Activated naive CD8-positive, alpha-beta T cell treated with anti-CD3 and anti-CD28 coated beads, Interleukin-2, amount 10 ng/mL, durations not matched to agents 7 days and 5 days (primary cell): ENCODE measurements at regions not wholly inside any gene's neighbourhood (a gene's known extent, or its start where the extent isn't known, plus 50 kb on each side); places are given as distances from the start of the nearest gene placed in this dataset.

Experiments used
- ATAC-seq: fragments of 150-1000 bp; cut with Tn5 transposase; one replicate; pipeline ENCODE4 v1.10.0; 2021; ENCODE audit warnings: low read depth, moderate library complexity
- POLR2A ChIA-PET: fragments of 350-600 bp; sonication (Branson Sonifier 250); formaldehyde crosslinking; loops from one replicate; lab custom pipeline; 2021; ENCODE audit warnings: antibody characterized with exemption; lab: Charles Lee
- DNase-seq: peaks from one replicate; pipeline ENCODE4 v3.0.0; 2021
- H3K27ac Mint-ChIP-seq: one replicate; pipeline ENCODE4 v1.8.0; 2022; ENCODE audit warnings: mild to moderate bottlenecking, mixed read lengths
- H3K27me3 Mint-ChIP-seq: one replicate; pipeline ENCODE4 v1.8.0; 2022; ENCODE audit warnings: mild to moderate bottlenecking, moderate library complexity, mixed read lengths
- H3K36me3 Mint-ChIP-seq: one replicate; pipeline ENCODE4 v1.8.0; 2021; ENCODE audit warnings: mild to moderate bottlenecking, mixed read lengths
- H3K4me1 Mint-ChIP-seq: one replicate; pipeline ENCODE4 v1.8.0; 2021; ENCODE audit warnings: mixed read lengths
- H3K4me3 Mint-ChIP-seq: one replicate; pipeline ENCODE4 v1.8.0; 2022; ENCODE audit warnings: mild to moderate bottlenecking, moderate library complexity, mixed read lengths
- H3K9me3 Mint-ChIP-seq: one replicate; pipeline ENCODE4 v1.8.0; 2021; ENCODE audit warnings: mixed read lengths

GRCh38 chr15:100761290-100761935 is 118.2 kb upstream of the ALDH1A3 start:
- no peaks in the 10 kb centered on the region for H3K4me1 Mint-ChIP-seq
- no peaks in the 10 kb centered on the region for H3K9me3 Mint-ChIP-seq
- POLR2A ChIA-PET, result no interaction called here
- H3K4me3 Mint-ChIP-seq, result no peak overlapping the region
- no peak overlapping the region for H3K27ac Mint-ChIP-seq
- no peaks in the 10 kb centered on the region for H3K36me3 Mint-ChIP-seq
- ATAC-seq, result no peak
- peaks cover 28% of the 10 kb centered on the region for H3K27me3 Mint-ChIP-seq
- DNase-seq, result no peak

DNA sequence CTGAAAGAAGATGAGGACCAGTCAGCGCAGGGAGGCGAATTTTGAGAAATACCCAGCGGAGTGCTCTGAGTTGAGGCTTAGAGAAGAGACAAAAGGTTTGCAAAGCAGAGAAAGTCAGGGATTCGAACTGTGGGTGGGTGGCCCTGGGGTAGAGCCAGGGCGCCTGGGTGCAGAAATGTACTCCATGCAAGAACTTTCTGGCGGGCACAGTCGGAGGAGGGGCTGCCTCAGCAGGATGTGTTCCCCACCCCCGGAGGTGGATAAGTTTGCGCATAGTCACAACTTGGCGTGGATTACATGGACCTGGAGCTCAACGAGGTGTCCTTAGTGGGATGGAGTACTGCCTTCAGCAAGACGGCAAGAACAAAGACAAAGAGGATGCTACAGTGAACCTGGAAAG is 117.3 kb upstream of the ALDH1A3 start:
- Mint-ChIP-seq H3K9me3 (no peaks in the 10 kb centered on the region), H3K4me1 (no peaks in the 10 kb centered on the region), H3K27ac (no peak overlapping the region), H3K36me3 (no peaks in the 10 kb centered on the region), H3K27me3 (peaks cover 24% of the 10 kb centered on the region), H3K4me3 (no peak overlapping the region)
- ATAC-seq (no peak), DNase-seq (no peak)
- POLR2A ChIA-PET, result no interaction called here

GRCh38 chr15:100762913-100763834 is 116.5 kb upstream of the ALDH1A3 start:
- POLR2A ChIA-PET, result no interaction called here
- Mint-ChIP-seq H3K4me1 (no peaks in the 10 kb centered on the region), H3K27me3 (peaks cover 21% of the 10 kb centered on the region), H3K36me3 (no peaks in the 10 kb centered on the region), H3K4me3 (no peak overlapping the region), H3K9me3 (no peaks in the 10 kb centered on the region), H3K27ac (no peak overlapping the region)
- ATAC-seq (no peak), DNase-seq (no peak)

- no peak overlapping the region for H3K27ac Mint-ChIP-seq
- no peaks in the 10 kb centered on the region for H3K9me3 Mint-ChIP-seq
- no peaks in the 10 kb centered on the region for H3K36me3 Mint-ChIP-seq
- H3K27me3 Mint-ChIP-seq, result peaks cover 17% of the 10 kb centered on the region
- H3K4me3 Mint-ChIP-seq, result no peak overlapping the region
- DNase-seq (no peak), ATAC-seq (no peak)
- POLR2A ChIA-PET, result no interaction called here
- no peaks in the 10 kb centered on the region for H3K4me1 Mint-ChIP-seq
Measured at GRCh38 chr15:100763835-100764750, 115.5 kb upstream of the ALDH1A3 start.

DNA sequence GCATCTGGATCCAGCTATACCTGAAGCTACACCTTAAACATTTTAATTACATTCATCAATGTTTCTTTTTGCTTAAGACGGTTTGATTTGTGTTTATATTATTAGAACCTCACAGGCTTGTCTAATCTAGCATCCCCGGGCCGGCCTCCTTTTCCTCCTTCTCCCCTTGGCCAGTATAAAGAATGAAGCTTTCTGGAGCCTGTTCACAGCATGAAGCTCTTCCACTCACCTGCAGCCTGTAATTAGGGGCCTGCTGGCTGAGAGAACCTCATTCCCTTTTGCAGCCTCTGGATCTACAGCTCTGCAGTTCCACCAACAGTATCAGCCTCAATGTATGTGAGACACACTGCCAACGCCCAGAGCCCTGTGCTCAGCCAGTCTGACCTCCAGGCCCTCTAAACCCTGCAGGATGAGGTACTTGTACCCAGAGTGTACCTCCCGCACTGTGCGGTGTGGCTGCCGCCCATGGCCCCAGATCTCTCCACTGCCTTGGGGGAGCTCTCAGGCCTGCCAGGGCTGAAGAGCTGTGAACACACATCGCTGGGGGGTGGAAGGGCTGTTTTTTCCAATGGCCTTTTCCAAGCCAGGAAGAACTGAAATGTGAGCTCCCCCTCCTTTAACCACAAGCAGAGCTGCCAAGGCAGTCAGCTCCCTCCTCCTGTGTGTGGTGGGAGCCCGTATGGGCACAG is 114.7 kb upstream of the ALDH1A3 start:
- Mint-ChIP-seq H3K9me3 (no peaks in the 10 kb centered on the region), H3K4me3 (no peak overlapping the region), H3K27me3 (peaks cover 8% of the 10 kb centered on the region), H3K27ac (no peak overlapping the region), H3K36me3 (no peaks in the 10 kb centered on the region), H3K4me1 (no peaks in the 10 kb centered on the region)
- no peak for ATAC-seq
- POLR2A ChIA-PET, result no interaction called here
- DNase-seq, result no peak

DNA sequence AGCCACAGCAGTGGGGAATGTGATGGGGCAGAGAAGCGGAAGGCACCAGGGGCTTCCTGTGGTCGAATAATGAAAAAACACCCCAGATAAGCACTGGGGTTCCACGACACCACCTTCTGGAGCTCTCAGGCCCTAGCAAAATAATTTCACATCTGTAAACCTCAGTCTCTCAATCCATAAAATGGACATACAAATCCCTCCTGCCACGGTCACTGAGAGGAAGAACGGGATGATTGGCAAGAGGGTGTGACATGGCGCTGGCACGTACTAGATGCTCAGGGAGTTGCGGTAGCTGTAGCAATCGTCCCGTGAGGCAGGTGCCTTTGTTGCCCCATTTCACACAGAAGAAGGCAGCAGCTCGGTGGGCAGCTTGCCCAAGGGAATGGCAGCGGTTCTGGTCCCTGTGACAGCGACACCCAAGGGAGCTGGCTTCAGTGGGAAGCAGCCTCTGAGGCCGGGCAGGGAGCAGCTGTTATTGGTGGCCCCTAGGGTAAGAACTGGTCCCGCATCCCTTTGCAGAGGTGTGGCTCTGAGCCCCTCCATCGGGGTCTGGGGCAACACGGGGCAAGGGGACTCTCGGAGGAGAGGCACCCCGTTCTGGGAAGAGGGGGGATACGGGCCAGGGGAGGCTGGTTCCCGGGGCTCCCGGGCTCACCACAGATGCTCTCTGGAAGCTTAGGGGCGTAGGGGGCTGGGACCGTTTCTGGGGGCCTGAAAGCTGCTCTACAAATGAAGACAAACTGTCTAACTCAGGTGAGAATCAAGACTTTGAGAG is 114.0 kb upstream of the ALDH1A3 start:
- no peak for DNase-seq
- no peak for ATAC-seq
- POLR2A ChIA-PET, result no interaction called here
- Mint-ChIP-seq H3K27ac (no peak overlapping the region), H3K9me3 (no peaks in the 10 kb centered on the region), H3K27me3 (peaks cover 3% of the 10 kb centered on the region), H3K36me3 (no peaks in the 10 kb centered on the region), H3K4me3 (no peak overlapping the region), H3K4me1 (no peaks in the 10 kb centered on the region)

DNA sequence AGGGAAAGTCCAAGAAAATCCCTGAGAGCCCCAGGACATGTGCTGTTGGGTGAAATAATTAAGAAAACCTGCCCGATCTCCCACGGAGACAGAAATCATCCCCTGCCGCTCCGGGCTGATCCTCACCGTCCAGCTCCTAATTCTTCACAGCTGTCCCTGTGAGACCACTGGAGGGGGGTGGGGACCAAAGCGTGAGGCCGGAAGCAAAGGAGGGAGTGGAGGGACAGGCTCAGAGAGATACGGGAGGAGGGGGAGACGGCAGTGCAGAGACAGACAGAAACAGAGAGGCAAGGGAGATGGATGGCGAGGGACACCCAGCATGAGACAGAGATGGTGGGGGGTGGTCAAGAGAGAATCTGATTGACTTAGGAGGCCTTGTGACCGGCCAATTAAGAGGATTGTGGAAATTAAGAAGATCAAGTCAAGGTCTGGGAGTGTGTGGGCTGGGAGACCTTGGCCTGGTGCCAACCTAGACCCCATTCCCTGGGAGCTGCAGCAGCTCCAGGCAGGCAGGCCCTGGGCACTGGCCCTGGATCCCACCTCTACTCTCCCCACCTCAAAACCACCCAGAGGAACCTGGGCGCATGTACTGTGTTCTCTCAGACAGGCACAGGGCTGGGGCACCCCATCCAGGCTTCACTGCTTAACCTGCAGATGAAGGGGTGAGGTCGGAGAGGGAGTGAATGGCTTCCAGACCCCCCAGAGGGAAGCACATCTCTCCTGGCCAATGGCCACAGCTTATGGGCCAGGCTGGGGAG is 113.2 kb upstream of the ALDH1A3 start:
- no peak overlapping the region for H3K4me3 Mint-ChIP-seq
- POLR2A ChIA-PET, result no interaction called here
- no peak for DNase-seq
- ATAC-seq, result no peak
- H3K27ac Mint-ChIP-seq, result no peak overlapping the region
- no peaks in the 10 kb centered on the region for H3K36me3 Mint-ChIP-seq
- peaks cover 3% of the 10 kb centered on the region for H3K27me3 Mint-ChIP-seq
- H3K9me3 Mint-ChIP-seq, result no peaks in the 10 kb centered on the region
- no peaks in the 10 kb centered on the region for H3K4me1 Mint-ChIP-seq

DNA sequence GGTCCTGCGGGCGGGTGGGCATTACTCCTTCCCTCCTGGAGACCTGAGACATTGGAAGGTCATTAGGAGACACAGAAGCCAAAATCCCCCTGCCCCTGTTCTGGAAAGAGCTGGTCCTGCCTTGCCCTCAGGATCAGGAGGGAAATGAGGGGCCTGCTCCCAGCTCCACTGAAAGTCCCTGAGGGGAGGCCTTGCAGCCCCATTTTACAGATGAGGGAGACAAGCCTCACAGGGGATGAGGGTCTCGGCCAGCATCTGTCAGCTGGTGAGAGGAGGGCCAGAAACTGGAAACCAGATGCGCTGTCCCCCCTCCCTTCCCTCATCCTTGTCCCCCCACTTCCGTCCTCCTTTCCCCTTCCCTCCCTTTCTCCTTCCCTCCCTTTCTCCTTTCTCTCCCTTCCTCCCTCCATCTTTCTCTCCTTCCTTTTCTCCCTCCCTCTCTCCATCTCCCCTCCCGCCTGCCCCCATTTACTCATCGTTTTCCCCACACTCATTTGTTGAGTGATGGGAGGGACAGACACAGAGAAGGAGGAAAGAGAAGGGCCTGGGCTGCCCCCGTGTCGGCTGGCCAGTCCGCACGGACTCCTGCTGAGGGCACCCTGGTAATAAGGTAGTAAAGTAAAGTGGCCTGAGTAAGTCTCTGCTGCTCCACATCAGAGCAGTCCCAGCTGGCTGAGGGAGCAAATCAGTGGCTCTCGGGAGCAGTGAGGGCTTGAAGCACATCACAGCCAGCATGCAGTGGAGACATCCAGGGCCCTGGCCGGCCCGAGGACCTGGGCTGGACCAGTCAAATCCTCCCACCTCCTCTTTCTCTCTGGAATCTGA is 112.4 kb upstream of the ALDH1A3 start:
- POLR2A ChIA-PET, result no interaction called here
- no peaks in the 10 kb centered on the region for H3K4me1 Mint-ChIP-seq
- H3K27me3 Mint-ChIP-seq, result no peaks in the 10 kb centered on the region
- DNase-seq (no peak), ATAC-seq (no peak)
- H3K4me3 Mint-ChIP-seq, result no peak overlapping the region
- H3K36me3 Mint-ChIP-seq, result no peaks in the 10 kb centered on the region
- no peak overlapping the region for H3K27ac Mint-ChIP-seq
- H3K9me3 Mint-ChIP-seq, result no peaks in the 10 kb centered on the region

- POLR2A ChIA-PET, result no interaction called here
- ATAC-seq (no peak), DNase-seq (no peak)
- Mint-ChIP-seq H3K4me1 (no peaks in the 10 kb centered on the region), H3K4me3 (no peak overlapping the region), H3K9me3 (no peaks in the 10 kb centered on the region), H3K36me3 (no peaks in the 10 kb centered on the region), H3K27me3 (no peaks in the 10 kb centered on the region), H3K27ac (no peak overlapping the region)
Measured at GRCh38 chr15:100768501-100768931, 111.1 kb upstream of the ALDH1A3 start.

DNA sequence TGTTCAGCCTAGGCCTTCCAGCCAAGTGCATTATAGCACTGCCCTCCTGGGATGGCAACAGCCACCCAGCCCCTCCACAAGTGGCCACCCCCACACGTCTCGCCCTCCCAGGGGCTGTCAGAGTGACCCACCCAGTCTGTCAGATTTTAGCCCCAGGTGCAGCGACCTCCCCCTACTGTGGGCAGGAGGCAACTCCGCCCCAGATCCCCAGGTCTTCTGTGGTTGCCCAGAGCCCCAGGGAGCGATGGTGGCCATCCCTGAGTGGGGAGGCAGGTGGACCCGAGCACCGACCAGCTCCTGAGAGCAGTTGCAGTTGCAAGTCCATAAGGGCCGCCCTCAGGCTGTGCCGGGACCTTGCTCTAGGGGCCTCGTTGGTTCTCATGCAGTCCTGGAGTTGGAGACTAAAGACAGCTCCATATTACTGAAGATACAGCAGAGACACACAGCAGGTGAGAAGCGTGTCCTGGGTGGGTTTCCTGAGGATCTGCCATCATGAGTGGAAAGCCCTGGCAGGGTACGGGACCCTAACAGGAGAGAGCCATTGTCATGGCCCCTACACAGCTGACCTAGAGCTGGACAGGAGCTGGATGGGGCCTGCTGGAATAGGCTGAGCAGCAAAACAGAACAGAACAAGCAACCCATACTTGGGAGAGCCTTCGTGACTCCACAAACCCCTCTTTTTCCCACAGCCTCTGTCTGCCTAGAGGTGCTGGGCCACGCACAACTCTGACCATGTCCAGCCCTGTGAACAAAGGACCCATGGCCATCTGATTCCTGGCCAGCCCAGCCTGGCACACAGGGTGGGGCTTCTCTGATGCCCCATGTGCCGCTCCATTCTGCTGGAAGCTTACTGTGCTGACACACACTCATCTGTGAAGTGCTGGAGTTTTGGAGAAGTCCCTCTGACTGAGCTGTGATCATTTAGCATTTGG is 110.3 kb upstream of the ALDH1A3 start:
- ATAC-seq, result no peak
- no peak overlapping the region for H3K27ac Mint-ChIP-seq
- no peaks in the 10 kb centered on the region for H3K9me3 Mint-ChIP-seq
- POLR2A ChIA-PET, result no interaction called here
- no peaks in the 10 kb centered on the region for H3K27me3 Mint-ChIP-seq
- H3K4me1 Mint-ChIP-seq, result no peaks in the 10 kb centered on the region
- no peak for DNase-seq
- no peak overlapping the region for H3K4me3 Mint-ChIP-seq
- no peaks in the 10 kb centered on the region for H3K36me3 Mint-ChIP-seq

DNA sequence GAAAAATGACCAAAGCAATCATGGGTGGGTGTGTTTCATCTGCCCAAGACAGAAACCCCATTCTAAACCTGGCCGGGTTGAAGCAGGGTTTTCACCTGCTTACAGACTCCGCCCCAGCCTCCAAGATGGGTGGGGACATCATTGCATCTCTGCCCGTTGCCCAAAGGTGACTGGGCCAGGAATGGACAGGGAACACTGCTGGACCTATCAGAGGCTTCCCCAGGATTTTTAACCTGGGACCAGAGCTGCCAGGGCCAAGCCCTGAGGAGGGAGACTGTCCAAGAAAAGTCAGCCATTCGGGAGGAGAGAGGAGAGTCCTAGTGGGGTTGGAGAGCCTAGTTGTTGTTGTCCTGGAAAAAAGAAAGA is 109.7 kb upstream of the ALDH1A3 start:
- no peak for DNase-seq
- no peak overlapping the region for H3K4me3 Mint-ChIP-seq
- no peaks in the 10 kb centered on the region for H3K27me3 Mint-ChIP-seq
- no peaks in the 10 kb centered on the region for H3K36me3 Mint-ChIP-seq
- POLR2A ChIA-PET, result no interaction called here
- no peaks in the 10 kb centered on the region for H3K4me1 Mint-ChIP-seq
- no peak for ATAC-seq
- no peak overlapping the region for H3K27ac Mint-ChIP-seq
- H3K9me3 Mint-ChIP-seq, result no peaks in the 10 kb centered on the region
